ENCODE measurements at regions not wholly inside any gene's neighbourhood (a gene's known extent, or its start where the extent isn't known, plus 50 kb on each side); places are given as distances from the start of the nearest gene placed in this dataset.
A peak's percentile ranks its signal among the peaks of the same experiment; 100 is the strongest.

DNA sequence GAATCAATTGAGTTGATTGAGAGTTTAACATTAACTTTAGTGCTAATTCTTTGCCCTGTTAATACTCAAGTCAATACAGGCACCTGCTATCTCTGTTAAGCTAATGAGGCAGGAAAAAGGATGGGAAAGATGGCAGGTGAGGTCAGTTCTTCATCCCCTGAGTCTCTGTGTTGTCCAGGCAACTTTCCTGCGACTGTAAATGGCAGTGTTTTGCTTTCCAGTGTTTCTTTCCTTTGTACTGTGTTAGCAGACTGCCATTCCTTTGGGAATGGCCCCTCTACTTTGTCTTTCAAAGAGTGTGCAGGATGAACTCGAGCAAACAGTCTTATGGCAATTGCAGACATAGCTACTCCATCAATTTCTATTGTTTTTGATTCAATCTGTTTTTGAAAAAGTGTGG, 202.2 kb upstream of the VLDLR start:
- H3K4me3 ChIP-seq = no peak overlapping the region
- H3K27ac ChIP-seq = no peak overlapping the region
- H3K4me1 ChIP-seq = peaks cover 4% of the 10 kb centered on the region
- no peaks in the 10 kb centered on the region for H3K9me3 ChIP-seq
- TF ChIP-seq CTCF (IDR thresholded peaks at IDR 0.05) = no peak
- H3K36me3 ChIP-seq (ENCODE audit: insufficient read depth in 1 of 2, low read depth in 1 of 2) = no peaks in the 10 kb centered on the region
- intact Hi-C loops (cut with DNase I) = no loop called here
- WGBS, 3 donors = 31 to 64% (median 31%) methylated on average over 2 of the region's 2 CpGs
- ATAC-seq (no peak), DNase-seq (no peak)
- H3K27me3 ChIP-seq (ENCODE audit: insufficient read depth in 3 of 3, low read length in 2 of 3) = no peaks in the 10 kb centered on the region

DNA sequence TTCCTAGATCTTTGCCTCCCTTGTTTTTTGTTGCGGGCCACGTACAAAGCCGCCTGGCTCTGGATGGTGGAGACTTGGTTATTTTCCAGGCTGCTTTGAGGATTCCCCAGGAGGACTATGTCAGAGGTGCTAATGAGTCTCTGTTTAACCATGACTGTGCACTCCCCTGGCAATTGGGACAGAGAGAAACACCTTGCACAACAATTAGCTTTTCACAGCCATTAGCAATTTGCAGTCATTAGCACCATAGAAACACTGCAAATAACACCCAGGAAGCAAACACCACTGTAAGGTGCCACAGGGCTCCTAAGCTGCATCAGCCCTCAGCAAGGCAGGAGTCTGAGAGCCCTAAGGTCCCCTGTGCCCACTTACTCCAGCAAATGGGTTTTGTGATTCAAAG, 201.0 kb upstream of the VLDLR start:
- ATAC-seq = no peak

GRCh38 chr9:2424619-2425033, 197.0 kb upstream of the VLDLR start:
- TF ChIP-seq CTCF (IDR thresholded peaks at IDR 0.05) = no peak
- Histone ChIP-seq H3K27ac (no peak overlapping the region), H3K4me1 (no peaks in the 10 kb centered on the region), H3K36me3 (ENCODE audit: insufficient read depth in 1 of 2, low read depth in 1 of 2) (no peaks in the 10 kb centered on the region), H3K4me3 (no peak overlapping the region), H3K9me3 (no peaks in the 10 kb centered on the region), H3K27me3 (ENCODE audit: insufficient read depth in 3 of 3, low read length in 2 of 3) (no peaks in the 10 kb centered on the region)
- intact Hi-C loops (cut with DNase I) = no loop called here
- DNase-seq (no peak), ATAC-seq (no peak)
- 47 to 60% (median 48%) methylated on average over 2 of the region's 2 CpGs for WGBS, 3 donors

More for the DNA sequence above, 201.0 kb upstream of the VLDLR start:
- H3K4me1 ChIP-seq = peaks cover 4% of the 10 kb centered on the region
- no peaks in the 10 kb centered on the region for H3K27me3 ChIP-seq (ENCODE audit: insufficient read depth in 3 of 3, low read length in 2 of 3)
- H3K36me3 ChIP-seq (ENCODE audit: insufficient read depth in 1 of 2, low read depth in 1 of 2) = no peaks in the 10 kb centered on the region
- H3K4me3 ChIP-seq = no peak overlapping the region
- no peak overlapping the region for H3K27ac ChIP-seq
- intact Hi-C loops (cut with DNase I) = no loop called here
- no peaks in the 10 kb centered on the region for H3K9me3 ChIP-seq
- DNase-seq = no peak
- TF ChIP-seq CTCF (IDR thresholded peaks at IDR 0.05) = no peak
- WGBS, 3 donors = 81 to 93% (median 83%) methylated on average over 3 of the region's 3 CpGs

DNA sequence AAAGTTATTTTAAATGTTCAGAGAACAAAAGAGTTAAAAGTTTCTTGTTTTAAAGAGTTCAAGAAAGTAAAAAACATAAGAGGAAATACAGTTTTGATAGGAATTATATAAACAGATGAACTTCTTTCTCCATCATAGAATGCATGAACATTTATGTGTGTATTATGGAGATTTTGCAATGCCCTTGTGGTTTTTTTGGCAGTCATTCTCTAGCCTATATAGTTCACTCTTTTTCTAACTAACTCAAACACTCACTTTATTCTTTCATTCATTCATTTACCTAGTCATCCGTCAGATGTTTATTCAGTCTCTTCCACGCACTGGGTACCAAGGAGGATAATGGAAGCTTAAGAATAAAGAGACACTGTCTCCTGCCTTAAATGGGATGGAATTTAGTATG, 195.9 kb upstream of the VLDLR start:
- DNase-seq (no peak), ATAC-seq (no peak)
- TF ChIP-seq CTCF (IDR thresholded peaks at IDR 0.05) = no peak
- no peaks in the 10 kb centered on the region for H3K27me3 ChIP-seq (ENCODE audit: insufficient read depth in 3 of 3, low read length in 2 of 3)
- no peaks in the 10 kb centered on the region for H3K4me1 ChIP-seq
- WGBS, 3 donors = 88 to 99% (median 90%) methylated on average over 2 of the region's 2 CpGs
- no peak overlapping the region for H3K27ac ChIP-seq
- intact Hi-C loops (cut with DNase I) = no loop called here
- no peaks in the 10 kb centered on the region for H3K36me3 ChIP-seq (ENCODE audit: insufficient read depth in 1 of 2, low read depth in 1 of 2)
- no peak overlapping the region for H3K4me3 ChIP-seq
- H3K9me3 ChIP-seq = no peaks in the 10 kb centered on the region

DNA sequence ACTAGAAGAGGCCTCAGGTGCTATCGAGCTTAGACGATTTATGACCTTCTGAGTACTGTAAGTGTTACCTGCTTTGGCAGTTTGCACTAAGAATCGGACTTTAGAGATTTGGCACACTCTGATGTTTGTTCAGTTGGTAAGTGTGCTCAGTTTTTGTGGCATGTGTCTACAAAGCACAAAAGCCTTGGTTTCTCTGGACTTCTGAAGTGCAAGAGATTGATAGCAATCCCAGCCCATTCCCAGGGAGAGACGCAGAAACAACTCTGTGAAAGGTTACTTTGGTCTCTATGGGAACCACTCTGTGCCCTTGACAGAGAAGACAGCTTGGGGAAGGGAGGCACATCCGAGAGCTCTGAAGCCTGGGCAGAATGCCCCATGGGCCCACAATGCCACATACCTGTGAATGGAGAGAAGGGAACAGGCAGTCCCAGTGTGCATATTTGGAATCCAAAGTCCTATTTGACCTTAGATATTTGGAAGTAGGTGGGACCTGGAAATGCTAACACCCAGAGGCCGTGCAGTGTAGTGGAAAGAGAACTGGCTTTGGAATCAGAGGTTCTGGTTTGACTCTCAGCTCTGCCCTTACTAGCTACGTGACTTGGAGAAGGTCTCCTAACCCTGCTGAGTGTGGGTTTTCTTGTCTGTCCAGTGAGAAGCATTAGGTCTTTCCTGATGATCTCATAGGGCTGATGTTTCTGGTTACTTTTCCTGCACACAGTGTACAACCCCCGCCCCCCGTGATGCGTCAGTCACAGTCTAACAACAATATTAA, 194.3 kb upstream of the VLDLR start:
- no peaks in the 10 kb centered on the region for H3K4me1 ChIP-seq

More for the DNA sequence above, 194.3 kb upstream of the VLDLR start:
- Histone ChIP-seq H3K27ac (no peak overlapping the region), H3K9me3 (no peaks in the 10 kb centered on the region), H3K27me3 (ENCODE audit: insufficient read depth in 3 of 3, low read length in 2 of 3) (no peaks in the 10 kb centered on the region), H3K36me3 (ENCODE audit: insufficient read depth in 1 of 2, low read depth in 1 of 2) (no peaks in the 10 kb centered on the region), H3K4me3 (no peak overlapping the region)
- TF ChIP-seq CTCF (IDR thresholded peaks at IDR 0.05) = no peak
- WGBS, 3 donors = 69 to 90% (median 81%) methylated on average over 10 of the region's 10 CpGs
- no peak for DNase-seq
- intact Hi-C loops (cut with DNase I) = no loop called here
- ATAC-seq = peak in 2 of 4 donors; percentile 49 to 65
